Cardiac fibroblast (primary cell): ENCODE measurements at regions not wholly inside any gene's neighbourhood (a gene's known extent, or its start where the extent isn't known, plus 50 kb on each side); places are given as distances from the start of the nearest gene placed in this dataset.

Source experiments
- DNase-seq, 2 donors: peaks; one replicate each; pipeline versions ENCODE4 v3.0.0 to v3.0.0-alpha.2; 2010; ENCODE audit warnings: low read depth in 2 of 2
- H3K4me3 ChIP-seq, 2 donors: replicated peaks in 1 of 2; 1 replicate in 1 of 2; 2 replicates in 1 of 2; pipeline ENCODE4 v1.5.1; 2011; ENCODE audit warnings: low read depth in 2 of 2, low read length in 2 of 2, mild to moderate bottlenecking in 2 of 2, moderate library complexity in 1 of 2
- TF ChIP-seq, protein P1 (sequence below): IDR thresholded peaks from one replicate; pipeline ENCODE4 v1.5.1; 2011; ENCODE audit warnings: low read depth, mild to moderate bottlenecking, low read length, inconsistent platforms

DNA sequence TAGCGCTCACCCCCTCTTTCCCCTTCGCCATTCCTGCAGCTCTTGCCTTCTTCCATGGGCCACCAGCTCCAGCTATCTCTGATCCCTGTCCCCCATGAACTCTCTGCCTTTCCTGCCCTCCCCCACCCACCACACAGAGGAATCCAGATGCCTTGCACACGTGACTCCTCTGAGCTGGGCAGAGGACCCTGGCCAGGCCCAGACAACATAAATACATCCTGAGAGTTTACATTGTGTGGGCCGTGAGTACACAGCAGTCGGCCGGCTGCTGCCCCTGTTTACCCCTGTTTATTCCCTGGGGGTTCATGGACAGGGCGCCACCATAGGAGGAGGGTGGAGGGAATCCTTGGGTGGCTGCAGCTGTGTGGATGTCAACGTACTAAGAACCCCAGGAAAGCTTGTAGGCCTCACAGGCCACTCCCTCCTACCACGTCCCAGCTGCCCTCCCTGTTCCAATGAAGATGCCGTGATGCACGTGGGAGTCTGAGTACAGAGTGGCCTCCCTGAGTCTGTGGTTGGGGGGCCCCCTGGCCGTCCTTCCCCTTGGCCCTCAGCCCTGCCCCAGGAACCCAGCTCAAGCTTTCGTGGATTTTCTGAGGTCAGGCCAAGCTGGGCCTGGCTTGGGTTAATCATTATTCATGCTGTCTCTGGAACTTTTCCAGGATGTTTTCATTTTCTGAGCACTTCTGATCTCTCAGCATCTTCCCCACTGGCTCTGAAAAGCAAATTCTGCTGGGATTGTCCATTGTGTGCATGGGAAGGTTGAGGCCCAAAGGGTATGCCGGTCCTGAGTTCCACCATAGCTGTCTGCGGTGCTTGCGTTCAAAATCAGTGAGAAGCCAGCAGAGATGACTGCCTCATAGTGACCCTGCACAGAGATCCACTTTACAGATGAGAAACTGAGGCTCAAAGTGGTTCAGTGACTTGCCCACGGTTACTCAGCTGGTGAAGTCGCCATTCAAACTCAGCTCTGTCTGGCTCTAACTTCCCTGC is 136.3 kb downstream of the MRPL14 start:
- TF ChIP-seq, protein P1, sequence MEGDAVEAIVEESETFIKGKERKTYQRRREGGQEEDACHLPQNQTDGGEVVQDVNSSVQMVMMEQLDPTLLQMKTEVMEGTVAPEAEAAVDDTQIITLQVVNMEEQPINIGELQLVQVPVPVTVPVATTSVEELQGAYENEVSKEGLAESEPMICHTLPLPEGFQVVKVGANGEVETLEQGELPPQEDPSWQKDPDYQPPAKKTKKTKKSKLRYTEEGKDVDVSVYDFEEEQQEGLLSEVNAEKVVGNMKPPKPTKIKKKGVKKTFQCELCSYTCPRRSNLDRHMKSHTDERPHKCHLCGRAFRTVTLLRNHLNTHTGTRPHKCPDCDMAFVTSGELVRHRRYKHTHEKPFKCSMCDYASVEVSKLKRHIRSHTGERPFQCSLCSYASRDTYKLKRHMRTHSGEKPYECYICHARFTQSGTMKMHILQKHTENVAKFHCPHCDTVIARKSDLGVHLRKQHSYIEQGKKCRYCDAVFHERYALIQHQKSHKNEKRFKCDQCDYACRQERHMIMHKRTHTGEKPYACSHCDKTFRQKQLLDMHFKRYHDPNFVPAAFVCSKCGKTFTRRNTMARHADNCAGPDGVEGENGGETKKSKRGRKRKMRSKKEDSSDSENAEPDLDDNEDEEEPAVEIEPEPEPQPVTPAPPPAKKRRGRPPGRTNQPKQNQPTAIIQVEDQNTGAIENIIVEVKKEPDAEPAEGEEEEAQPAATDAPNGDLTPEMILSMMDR = no peak
- DNase-seq = peak; percentile 85 to 92
- H3K4me3 ChIP-seq = no peak overlapping the region

DNA sequence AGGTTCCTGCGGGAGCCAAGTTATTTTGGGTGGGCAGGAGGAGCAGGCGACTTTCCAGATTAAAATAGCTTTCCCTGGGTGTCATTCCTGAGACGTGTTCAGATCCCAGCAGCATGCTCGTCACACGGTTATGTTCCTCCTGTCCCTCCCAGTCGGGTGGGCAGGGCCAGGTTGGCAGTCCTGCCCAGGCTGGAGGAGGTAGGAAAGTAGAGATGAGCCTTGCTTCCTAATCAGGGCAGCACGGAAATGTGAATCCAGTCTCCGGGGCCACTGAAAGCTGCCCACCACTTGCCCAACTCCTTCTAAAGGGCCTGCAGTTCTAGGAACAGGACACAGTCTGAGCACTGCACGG is 137.0 kb downstream of the MRPL14 start:
- TF ChIP-seq, protein P1 = no peak
- DNase-seq = no peak
- no peak overlapping the region for H3K4me3 ChIP-seq

DNA sequence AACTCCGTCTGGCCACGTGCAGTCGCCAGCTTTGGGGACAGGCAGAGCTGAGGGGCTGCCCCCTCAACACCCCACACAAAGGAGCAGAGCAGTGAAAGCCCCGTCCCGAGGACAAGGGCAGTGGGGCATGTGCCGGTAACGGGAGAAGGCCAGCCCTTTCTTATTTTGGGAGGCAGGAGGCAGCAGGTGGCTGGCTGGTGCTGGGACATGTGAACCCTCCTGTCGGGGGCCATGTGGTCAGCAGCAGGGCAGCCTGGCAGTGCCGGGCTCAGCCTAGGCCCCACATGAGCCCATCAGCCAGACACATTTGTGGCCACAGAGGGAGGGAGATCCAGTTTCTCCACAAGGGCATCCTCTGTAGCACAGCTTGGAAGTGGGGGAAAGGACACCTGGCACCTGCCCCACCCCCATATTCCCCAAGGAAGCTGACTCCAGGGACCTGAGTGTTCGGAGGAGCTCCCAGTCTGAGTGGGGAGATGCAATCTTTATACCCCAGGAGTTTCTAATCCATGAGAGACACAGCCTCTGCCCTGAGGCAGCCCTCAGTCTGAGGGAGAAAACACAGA is 137.6 kb downstream of the MRPL14 start:
- TF ChIP-seq, protein P1 = no peak
- no peak for DNase-seq
- H3K4me3 ChIP-seq = no peak overlapping the region

DNA sequence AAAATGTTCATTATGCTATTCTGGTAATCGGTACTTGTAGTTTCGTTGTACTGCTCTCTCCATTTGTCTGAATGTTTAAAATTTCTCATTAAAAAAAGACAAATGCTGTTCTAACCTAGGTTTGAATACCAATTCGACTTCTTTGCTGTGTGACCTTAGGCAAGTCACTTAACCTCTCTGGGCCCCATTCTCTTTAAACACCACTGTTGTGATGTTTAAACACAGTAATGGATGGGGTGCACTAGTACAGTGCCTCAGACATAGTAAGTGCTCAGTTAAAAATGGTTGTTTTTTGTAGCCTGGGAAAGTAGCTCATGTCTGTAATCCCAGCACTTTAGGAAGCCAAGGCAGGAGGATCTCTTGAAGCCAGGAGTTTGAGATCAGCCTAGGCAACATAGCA is 138.5 kb downstream of the MRPL14 start:
- H3K4me3 ChIP-seq = no peak overlapping the region
- DNase-seq = no peak
- TF ChIP-seq, protein P1 = no peak

DNA sequence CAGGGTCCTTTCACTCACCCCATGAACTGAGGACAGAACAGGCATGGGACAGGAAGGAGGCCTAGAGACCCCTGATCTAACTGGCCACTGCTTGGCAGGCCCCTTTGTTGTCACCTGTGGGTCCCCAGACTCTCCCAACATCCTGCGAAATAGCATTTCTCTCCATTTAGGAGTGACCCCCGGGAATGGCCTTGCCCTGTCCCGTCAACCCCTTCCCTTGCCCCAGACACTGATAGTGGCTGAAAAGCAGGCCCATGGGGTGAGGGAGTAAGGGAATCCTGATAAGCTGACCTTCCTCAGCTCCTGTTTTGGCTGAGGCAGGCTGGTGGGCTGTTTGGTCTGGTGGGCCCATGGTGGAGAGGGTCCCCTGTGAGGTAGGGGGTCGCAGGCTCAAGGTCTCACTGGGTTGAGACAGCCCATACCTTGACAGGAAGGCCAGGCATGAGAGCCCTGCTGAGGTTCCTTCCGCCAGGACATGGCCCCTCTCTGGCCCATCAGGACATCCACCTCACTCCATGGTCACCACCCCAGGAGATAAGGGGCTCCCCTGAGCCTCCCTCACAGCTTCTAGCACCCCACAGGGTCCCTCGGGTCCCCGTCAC is 139.3 kb downstream of the MRPL14 start:
- DNase-seq = no peak
- H3K4me3 ChIP-seq = no peak overlapping the region
- TF ChIP-seq, protein P1 = no peak

DNA sequence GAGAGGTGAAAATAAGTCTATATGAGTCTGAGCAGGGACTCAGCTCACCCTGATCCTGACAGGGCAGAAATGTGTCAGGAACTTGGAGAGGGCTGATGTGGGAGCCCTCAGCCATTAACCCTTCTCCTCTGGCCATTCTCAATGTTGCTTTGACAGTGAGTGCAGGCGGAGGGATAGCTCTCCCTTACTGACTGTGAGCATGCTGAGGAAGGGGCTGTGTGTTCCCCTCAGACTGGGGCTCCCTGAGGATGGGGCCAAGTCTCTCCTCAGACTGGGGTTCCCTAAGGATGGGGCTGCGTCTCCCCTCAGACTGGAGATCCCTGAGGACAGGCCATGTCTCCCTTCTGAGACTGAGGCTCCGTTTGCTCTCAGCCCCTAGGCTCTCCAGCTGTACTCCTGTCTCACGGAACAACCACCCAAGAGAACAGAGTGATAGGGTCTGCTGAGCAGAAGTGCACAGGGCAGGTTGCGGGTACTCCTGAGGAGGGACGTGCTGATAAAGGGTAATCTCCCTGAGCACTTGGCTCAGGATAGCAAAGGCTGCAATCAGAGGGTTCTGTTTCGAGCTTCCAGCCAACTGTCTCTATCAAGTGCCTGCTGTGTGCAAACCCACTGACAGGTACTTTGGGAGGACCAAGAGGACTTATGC is 141.0 kb downstream of the MRPL14 start:
- H3K4me3 ChIP-seq = no peak overlapping the region
- TF ChIP-seq, protein P1 = no peak
- no peak for DNase-seq
